Neural progenitor cell (in vitro differentiated cells): ENCODE measurements at regions not wholly inside any gene's neighbourhood (a gene's known extent, or its start where the extent isn't known, plus 50 kb on each side); places are given as distances from the start of the nearest gene placed in this dataset.

Experiments used
- CTCF ChIP-seq: fragments of 200-600 bp; sonication (generic); IDR thresholded peaks from 2 replicates; pipeline ENCODE4 v1.5.1; 2017; ENCODE audit warnings: antibody characterized with exemption, mild to moderate bottlenecking
- EZH2 ChIP-seq: fragments of 200-600 bp; sonication (generic); IDR thresholded peaks from 2 replicates; pipeline ENCODE4 v1.6.1; 2017; ENCODE audit warnings: antibody characterized with exemption, mild to moderate bottlenecking, moderate library complexity
- EZH2phosphoT487 ChIP-seq: fragments of 200-600 bp; sonication (generic); IDR thresholded peaks from 2 replicates; pipeline ENCODE4 v1.6.1; 2017; ENCODE audit warnings: antibody characterized with exemption

- TF ChIP-seq CTCF (no peak), EZH2 (no peak), EZH2phosphoT487 (no peak)
Measured at GRCh38 chr2:144678736-144679135, 158.8 kb upstream of the ZEB2 start.
